HEK293 (cell line): ENCODE measurements at regions not wholly inside any gene's neighbourhood (a gene's known extent, or its start where the extent isn't known, plus 50 kb on each side); places are given as distances from the start of the nearest gene placed in this dataset.

Experiments used
- CTCF ChIA-PET: fragments of 350-600 bp; formaldehyde crosslinking; extraction: SDS; loops from one replicate; lab custom pipeline; 2021; ENCODE audit warnings: antibody characterized with exemption; lab: Yijun Ruan, JAX
- POLR2A ChIA-PET: fragments of 300-600 bp; formaldehyde crosslinking; extraction: SDS; loops from one replicate; lab custom pipeline; 2020; ENCODE audit warnings: antibody characterized with exemption, inconsistent platforms; lab: Yijun Ruan, JAX
- H3K27ac ChIP-seq: fragments of 200-500 bp; sonication (Bioruptor generic); 2 replicates; pipeline ENCODE4 v1.5.1; 2014; ENCODE audit warnings: low read depth, low read length, control low read depth, inconsistent platforms; ENCODE audit errors: extremely low read depth
- H3K36me3 ChIP-seq, 2 experiments: fragments of 200-500 bp in 1 of 2; sonication (Bioruptor generic) in 1 of 2; 1 replicate in 1 of 2; 2 replicates in 1 of 2; pipeline ENCODE4 v1.5.1; 2014 to 2017; ENCODE audit warnings: inconsistent platforms in 2 of 2, low read length in 2 of 2; ENCODE audit not compliant: control insufficient read depth in 2 of 2, insufficient read depth in 1 of 2
- H3K4me1 ChIP-seq: fragments of 200-500 bp; sonication (Bioruptor generic); 2 replicates; pipeline ENCODE4 v1.5.1; 2014; ENCODE audit warnings: mild to moderate bottlenecking, low read length, inconsistent platforms; ENCODE audit not compliant: control insufficient read depth, insufficient read depth
- H3K4me3 ChIP-seq: 2 replicates; pipeline ENCODE4 v1.5.1; 2011; ENCODE audit warnings: low read depth, mild to moderate bottlenecking, control low read depth, low read length, moderate library complexity
- H3K9me3 ChIP-seq: fragments of 200-500 bp; sonication (Bioruptor generic); 2 replicates; pipeline ENCODE4 v1.5.1; 2014; ENCODE audit warnings: low read depth, low read length, inconsistent platforms; ENCODE audit not compliant: control insufficient read depth, insufficient read depth
- GLI4 ChIP-seq: fragments of 450-650 bp; formaldehyde crosslinking; IDR thresholded peaks from 2 replicates; pipeline ENCODE4 v1.5.1; 2016; ENCODE audit warnings: missing biosample characterization, missing genetic modification characterization
- KLF10 ChIP-seq: fragments of 450-650 bp; IDR thresholded peaks from 2 replicates; pipeline ENCODE4 v1.5.1; 2018; ENCODE audit warnings: missing biosample characterization, mild to moderate bottlenecking, missing genetic modification characterization
- RBAK ChIP-seq: fragments of 450-650 bp; formaldehyde crosslinking; IDR thresholded peaks from 2 replicates; pipeline ENCODE4 v1.5.1; 2016; ENCODE audit warnings: missing biosample characterization, missing genetic modification characterization
- SCRT2 ChIP-seq: fragments of 450-650 bp; formaldehyde crosslinking; IDR thresholded peaks from 2 replicates; pipeline ENCODE4 v1.5.1; 2016; ENCODE audit warnings: missing biosample characterization, missing genetic modification characterization
- SETDB1 ChIP-seq: IDR thresholded peaks from one replicate; pipeline ENCODE4 v1.6.1; 2017; ENCODE audit warnings: mild to moderate bottlenecking, low read length, moderate library complexity, mixed read lengths; ENCODE audit not compliant: insufficient read length
- SP3 ChIP-seq: fragments of 450-650 bp; formaldehyde crosslinking; IDR thresholded peaks from 2 replicates; pipeline ENCODE4 v1.5.1; 2016; ENCODE audit warnings: missing biosample characterization, missing genetic modification characterization
- ZBTB21 ChIP-seq: fragments of 450-650 bp; formaldehyde crosslinking; IDR thresholded peaks from 2 replicates; pipeline ENCODE4 v1.5.1; 2017; ENCODE audit warnings: missing biosample characterization, missing genetic modification characterization
- ZBTB48 ChIP-seq: fragments of 450-650 bp; formaldehyde crosslinking; IDR thresholded peaks from 2 replicates; pipeline ENCODE4 v1.5.1; 2016; ENCODE audit warnings: missing biosample characterization, missing genetic modification characterization
- ZBTB7A ChIP-seq: fragments of 450-650 bp; formaldehyde crosslinking; IDR thresholded peaks from 2 replicates; pipeline ENCODE4 v1.5.1; 2016; ENCODE audit warnings: low read depth, missing biosample characterization, missing genetic modification characterization
- ZNF221 ChIP-seq: fragments of 450-650 bp; formaldehyde crosslinking; IDR thresholded peaks from 2 replicates; pipeline ENCODE4 v1.5.1; 2017; ENCODE audit warnings: missing biosample characterization, missing genetic modification characterization, borderline replicate concordance
- ZNF354C ChIP-seq: fragments of 450-650 bp; formaldehyde crosslinking; IDR thresholded peaks from 2 replicates; pipeline ENCODE4 v1.5.1; 2016; ENCODE audit warnings: missing biosample characterization, missing genetic modification characterization, low read depth, borderline replicate concordance
- ZNF398 ChIP-seq: fragments of 450-650 bp; formaldehyde crosslinking; IDR thresholded peaks from 2 replicates; pipeline ENCODE4 v1.5.1; 2017; ENCODE audit warnings: missing biosample characterization, missing genetic modification characterization
- ZNF514 ChIP-seq: fragments of 450-650 bp; formaldehyde crosslinking; IDR thresholded peaks from 2 replicates; pipeline ENCODE4 v1.5.1; 2016; ENCODE audit warnings: missing biosample characterization, missing genetic modification characterization
- ZNF544 ChIP-seq: fragments of 450-650 bp; formaldehyde crosslinking; IDR thresholded peaks from 2 replicates; pipeline ENCODE4 v1.5.0; 2017; ENCODE audit warnings: missing biosample characterization, missing genetic modification characterization
- ZNF677 ChIP-seq: fragments of 450-650 bp; IDR thresholded peaks from 2 replicates; pipeline ENCODE4 v1.5.0; 2018; ENCODE audit warnings: missing biosample characterization, mild to moderate bottlenecking, missing genetic modification characterization, moderate library complexity
- ZNF76 ChIP-seq: fragments of 450-650 bp; formaldehyde crosslinking; IDR thresholded peaks from 2 replicates; pipeline ENCODE4; 2016; ENCODE audit warnings: low read depth, missing biosample characterization, missing genetic modification characterization, borderline replicate concordance
- ZSCAN16 ChIP-seq: fragments of 450-650 bp; formaldehyde crosslinking; IDR thresholded peaks from 2 replicates; pipeline ENCODE4 v1.5.1; 2016; ENCODE audit warnings: missing biosample characterization, missing genetic modification characterization
- TF ChIP-seq, protein P1 (sequence below): fragments of 450-650 bp; formaldehyde crosslinking; IDR thresholded peaks from 2 replicates; pipeline ENCODE4; 2016; ENCODE audit warnings: missing biosample characterization, missing genetic modification characterization
- TF ChIP-seq, protein P2 (sequence below): fragments of 450-650 bp; formaldehyde crosslinking; IDR thresholded peaks from 2 replicates; pipeline ENCODE4 v1.5.1; 2016; ENCODE audit warnings: missing biosample characterization, missing genetic modification characterization
- TF ChIP-seq, protein P3 (sequence below): fragments of 450-650 bp; formaldehyde crosslinking; IDR thresholded peaks from 2 replicates; pipeline ENCODE4 v1.5.1; 2016; ENCODE audit warnings: missing biosample characterization, missing genetic modification characterization

- H3K9me3 ChIP-seq: no peaks in the 10 kb centered on the region
- CTCF ChIA-PET: interaction anchor here (2.1 kb wide), 1 partner anchor 10 kb away, joined by 5 read pairs; no protein-coding TSS in a partner anchor
- no peak for TF ChIP-seq ZNF514
- no peak for TF ChIP-seq KLF10 (tag by site-specific recombination)
- TF ChIP-seq GLI4: no peak
- TF ChIP-seq SCRT2 (tag by site-specific recombination): no peak
- no peak for TF ChIP-seq ZNF544 (tag by site-specific recombination)
- no peaks in the 10 kb centered on the region for H3K36me3 ChIP-seq
- no peak overlapping the region for H3K27ac ChIP-seq
- no peak overlapping the region for H3K4me3 ChIP-seq
- H3K4me1 ChIP-seq: no peaks in the 10 kb centered on the region
- POLR2A ChIA-PET: no interaction called here
Measured at GRCh38 chr14:65834051-65834450, 421.5 kb downstream of the FUT8 start.

DNA sequence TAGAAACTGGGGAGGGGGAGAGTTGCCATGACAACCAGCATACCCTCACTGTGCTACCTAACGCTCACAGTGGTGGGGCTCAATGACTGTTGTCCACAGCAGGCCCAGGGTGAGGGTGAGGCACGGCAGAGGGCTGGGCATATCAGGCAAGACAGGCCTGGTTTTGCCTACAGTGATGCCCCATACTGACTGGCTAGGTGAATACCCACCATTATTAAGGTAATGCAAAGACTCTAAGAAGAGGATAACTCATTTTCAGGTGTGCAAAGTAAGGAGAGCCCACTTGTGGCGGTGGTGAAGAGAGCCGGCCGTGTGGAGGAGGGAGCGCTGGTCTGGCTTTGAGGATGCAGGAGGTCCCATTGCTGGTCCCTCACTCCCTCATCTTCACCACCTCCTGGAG, 422.3 kb downstream of the FUT8 start:
- Histone ChIP-seq H3K27ac (no peak overlapping the region), H3K36me3 (no peaks in the 10 kb centered on the region), H3K9me3 (no peaks in the 10 kb centered on the region), H3K4me1 (no peaks in the 10 kb centered on the region), H3K4me3 (no peak overlapping the region)
- ChIA-PET POLR2A (no interaction called here), CTCF (interaction anchor here (2.1 kb wide), 1 partner anchor 10 kb away, joined by 5 read pairs; no protein-coding TSS in a partner anchor)
- TF ChIP-seq ZBTB7A (tag by site-specific recombination): no peak

GRCh38 chr14:65835501-65835900, 423.0 kb downstream of the FUT8 start:
- Histone ChIP-seq H3K27ac (no peak overlapping the region), H3K4me1 (no peaks in the 10 kb centered on the region), H3K4me3 (no peak overlapping the region)
- POLR2A ChIA-PET: no interaction called here
- TF ChIP-seq ZNF677: no peak
- TF ChIP-seq, protein P1, sequence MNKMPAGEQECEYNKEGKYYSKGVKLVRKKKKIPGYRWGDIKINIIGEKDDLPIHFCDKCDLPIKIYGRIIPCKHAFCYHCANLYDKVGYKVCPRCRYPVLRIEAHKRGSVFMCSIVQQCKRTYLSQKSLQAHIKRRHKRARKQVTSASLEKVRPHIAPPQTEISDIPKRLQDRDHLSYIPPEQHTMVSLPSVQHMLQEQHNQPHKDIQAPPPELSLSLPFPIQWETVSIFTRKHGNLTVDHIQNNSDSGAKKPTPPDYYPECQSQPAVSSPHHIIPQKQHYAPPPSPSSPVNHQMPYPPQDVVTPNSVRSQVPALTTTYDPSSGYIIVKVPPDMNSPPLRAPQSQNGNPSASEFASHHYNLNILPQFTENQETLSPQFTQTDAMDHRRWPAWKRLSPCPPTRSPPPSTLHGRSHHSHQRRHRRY: no peak
- TF ChIP-seq, protein P2, sequence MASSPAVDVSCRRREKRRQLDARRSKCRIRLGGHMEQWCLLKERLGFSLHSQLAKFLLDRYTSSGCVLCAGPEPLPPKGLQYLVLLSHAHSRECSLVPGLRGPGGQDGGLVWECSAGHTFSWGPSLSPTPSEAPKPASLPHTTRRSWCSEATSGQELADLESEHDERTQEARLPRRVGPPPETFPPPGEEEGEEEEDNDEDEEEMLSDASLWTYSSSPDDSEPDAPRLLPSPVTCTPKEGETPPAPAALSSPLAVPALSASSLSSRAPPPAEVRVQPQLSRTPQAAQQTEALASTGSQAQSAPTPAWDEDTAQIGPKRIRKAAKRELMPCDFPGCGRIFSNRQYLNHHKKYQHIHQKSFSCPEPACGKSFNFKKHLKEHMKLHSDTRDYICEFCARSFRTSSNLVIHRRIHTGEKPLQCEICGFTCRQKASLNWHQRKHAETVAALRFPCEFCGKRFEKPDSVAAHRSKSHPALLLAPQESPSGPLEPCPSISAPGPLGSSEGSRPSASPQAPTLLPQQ (tag by site-specific recombination): no peak
- no peak for TF ChIP-seq SETDB1
- no peak for TF ChIP-seq ZNF398 (tag by site-specific recombination)
- TF ChIP-seq ZNF221 (tag by site-specific recombination): no peak
- TF ChIP-seq RBAK: no peak
- TF ChIP-seq ZBTB48 (tag by site-specific recombination): no peak
- TF ChIP-seq ZNF76: no peak
- no peak for TF ChIP-seq ZNF354C (tag by site-specific recombination)
- no peak for TF ChIP-seq ZSCAN16 (tag by site-specific recombination)
- TF ChIP-seq ZBTB21 (tag by site-specific recombination): no peak
- no peak for TF ChIP-seq SP3 (tag by site-specific recombination)
- TF ChIP-seq, protein P3, sequence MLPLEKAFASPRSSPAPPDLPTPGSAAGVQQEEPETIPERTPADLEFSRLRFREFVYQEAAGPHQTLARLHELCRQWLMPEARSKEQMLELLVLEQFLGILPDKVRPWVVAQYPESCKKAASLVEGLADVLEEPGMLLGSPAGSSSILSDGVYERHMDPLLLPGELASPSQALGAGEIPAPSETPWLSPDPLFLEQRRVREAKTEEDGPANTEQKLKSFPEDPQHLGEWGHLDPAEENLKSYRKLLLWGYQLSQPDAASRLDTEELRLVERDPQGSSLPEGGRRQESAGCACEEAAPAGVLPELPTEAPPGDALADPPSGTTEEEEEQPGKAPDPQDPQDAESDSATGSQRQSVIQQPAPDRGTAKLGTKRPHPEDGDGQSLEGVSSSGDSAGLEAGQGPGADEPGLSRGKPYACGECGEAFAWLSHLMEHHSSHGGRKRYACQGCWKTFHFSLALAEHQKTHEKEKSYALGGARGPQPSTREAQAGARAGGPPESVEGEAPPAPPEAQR (tag by site-specific recombination): no peak
- TF ChIP-seq, all 188 proteins: peak for 0
- Histone ChIP-seq H3K9me3 (no peaks in the 10 kb centered on the region), H3K36me3 (no peaks in the 10 kb centered on the region)
- CTCF ChIA-PET: interaction anchor here (2.1 kb wide), 1 partner anchor 11 kb away, joined by 5 read pairs; no protein-coding TSS in a partner anchor
